ENCODE measurements at regions not wholly inside any gene's neighbourhood (a gene's known extent, or its start where the extent isn't known, plus 50 kb on each side); places are given as distances from the start of the nearest gene placed in this dataset.

- ATAC-seq: no peak
- TF ChIP-seq CTCF (IDR thresholded peaks at IDR 0.05): no peak
- TF ChIP-seq POLR2A (IDR thresholded peaks at IDR 0.05): no peak
- no peaks in the 10 kb centered on the region for H3K36me3 ChIP-seq
Measured at GRCh38 chr10:118472415-118473304, 122.8 kb downstream of the PRLHR start.

GRCh38 chr10:118471863-118472262 lies 123.6 kb downstream of the PRLHR start:
- no peaks in the 10 kb centered on the region for H3K36me3 ChIP-seq
- no peak overlapping the region for H3K4me3 ChIP-seq
- no peak overlapping the region for H3K27ac ChIP-seq
- ATAC-seq (no peak), DNase-seq (no peak)
- H3K27me3 ChIP-seq: no peaks in the 10 kb centered on the region
- no peaks in the 10 kb centered on the region for H3K9me3 ChIP-seq
- intact Hi-C loops (cut with DNase I): no loop called here
- TF ChIP-seq CTCF (IDR thresholded peaks at IDR 0.05) (no peak), POLR2A (IDR thresholded peaks at IDR 0.05) (no peak)
- WGBS (ENCODE audit: insufficient coverage, low coverage, low lambda C conversion rate, missing lambda C conversion rate): no CpG with 5 or more reads among the region's 4 CpGs
- no peaks in the 10 kb centered on the region for H3K4me1 ChIP-seq

More at GRCh38 chr10:118472415-118473304, 122.8 kb downstream of the PRLHR start:
- Histone ChIP-seq H3K27ac (no peak overlapping the region), H3K9me3 (no peaks in the 10 kb centered on the region), H3K4me1 (no peaks in the 10 kb centered on the region), H3K4me3 (no peak overlapping the region), H3K27me3 (no peaks in the 10 kb centered on the region)
- 72% methylated on average over 5 of the region's 12 CpGs for WGBS (ENCODE audit: insufficient coverage, low coverage, low lambda C conversion rate, missing lambda C conversion rate)
- DNase-seq: no peak
- intact Hi-C loops (cut with DNase I): no loop called here

GRCh38 chr10:118470470-118470869 lies 125.0 kb downstream of the PRLHR start:
- H3K9me3 ChIP-seq: no peaks in the 10 kb centered on the region
- no peak for DNase-seq
- H3K4me3 ChIP-seq: no peak overlapping the region
- no peak for ATAC-seq
- 8% methylated on average over 1 of the region's 1 CpG for WGBS (ENCODE audit: insufficient coverage, low coverage, low lambda C conversion rate, missing lambda C conversion rate)
- no peak for TF ChIP-seq CTCF (IDR thresholded peaks at IDR 0.05)
- TF ChIP-seq POLR2A (IDR thresholded peaks at IDR 0.05): no peak
- H3K4me1 ChIP-seq: no peaks in the 10 kb centered on the region
- no peak overlapping the region for H3K27ac ChIP-seq
- intact Hi-C loops (cut with DNase I): no loop called here
- no peaks in the 10 kb centered on the region for H3K27me3 ChIP-seq
- H3K36me3 ChIP-seq: no peaks in the 10 kb centered on the region

GRCh38 chr10:118467200-118467599 lies 125.1 kb upstream of the FAM204A start:
- ATAC-seq: no peak
- Histone ChIP-seq H3K4me1 (no peaks in the 10 kb centered on the region), H3K27me3 (no peaks in the 10 kb centered on the region), H3K36me3 (no peaks in the 10 kb centered on the region), H3K4me3 (no peak overlapping the region), H3K27ac (no peak overlapping the region), H3K9me3 (no peaks in the 10 kb centered on the region)
- WGBS (ENCODE audit: insufficient coverage, low coverage, low lambda C conversion rate, missing lambda C conversion rate): 46% methylated on average over 6 of the region's 6 CpGs
- TF ChIP-seq CTCF (IDR thresholded peaks at IDR 0.05): no peak
- no peak for TF ChIP-seq POLR2A (IDR thresholded peaks at IDR 0.05)
- intact Hi-C loops (cut with DNase I): no loop called here
- no peak for DNase-seq
